ENCODE measurements at regions not wholly inside any gene's neighbourhood (a gene's known extent, or its start where the extent isn't known, plus 50 kb on each side); places are given as distances from the start of the nearest gene placed in this dataset.

DNA sequence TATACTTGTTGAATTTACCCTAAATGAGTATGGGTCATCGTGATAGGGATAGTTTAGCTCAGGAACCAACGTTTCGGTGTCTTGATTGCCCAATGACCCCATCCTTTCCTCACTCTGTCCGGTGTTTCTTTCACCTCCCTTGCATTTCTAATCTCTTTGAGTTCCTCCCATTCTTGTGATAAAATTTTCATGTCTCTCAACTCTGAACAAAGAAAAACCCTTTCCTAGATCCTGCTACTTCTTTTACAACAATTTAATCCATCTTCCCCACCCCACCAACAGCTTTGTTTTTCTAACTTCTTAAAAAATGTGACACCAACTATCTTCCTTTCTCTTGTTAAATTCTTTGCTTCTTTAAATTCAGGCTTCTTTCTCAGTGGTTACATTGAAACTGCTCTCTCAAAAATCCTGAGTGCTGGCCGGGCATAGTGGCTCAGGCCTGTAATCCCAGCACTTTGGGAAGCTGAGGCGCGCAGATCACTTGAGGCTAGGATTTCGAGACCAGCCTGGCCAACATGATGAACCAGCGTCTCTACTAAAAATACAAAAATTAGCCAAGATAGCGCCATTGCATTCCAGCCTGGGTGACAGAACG, 130.3 kb upstream of the MINDY3 start:
- TF ChIP-seq, protein P1, sequence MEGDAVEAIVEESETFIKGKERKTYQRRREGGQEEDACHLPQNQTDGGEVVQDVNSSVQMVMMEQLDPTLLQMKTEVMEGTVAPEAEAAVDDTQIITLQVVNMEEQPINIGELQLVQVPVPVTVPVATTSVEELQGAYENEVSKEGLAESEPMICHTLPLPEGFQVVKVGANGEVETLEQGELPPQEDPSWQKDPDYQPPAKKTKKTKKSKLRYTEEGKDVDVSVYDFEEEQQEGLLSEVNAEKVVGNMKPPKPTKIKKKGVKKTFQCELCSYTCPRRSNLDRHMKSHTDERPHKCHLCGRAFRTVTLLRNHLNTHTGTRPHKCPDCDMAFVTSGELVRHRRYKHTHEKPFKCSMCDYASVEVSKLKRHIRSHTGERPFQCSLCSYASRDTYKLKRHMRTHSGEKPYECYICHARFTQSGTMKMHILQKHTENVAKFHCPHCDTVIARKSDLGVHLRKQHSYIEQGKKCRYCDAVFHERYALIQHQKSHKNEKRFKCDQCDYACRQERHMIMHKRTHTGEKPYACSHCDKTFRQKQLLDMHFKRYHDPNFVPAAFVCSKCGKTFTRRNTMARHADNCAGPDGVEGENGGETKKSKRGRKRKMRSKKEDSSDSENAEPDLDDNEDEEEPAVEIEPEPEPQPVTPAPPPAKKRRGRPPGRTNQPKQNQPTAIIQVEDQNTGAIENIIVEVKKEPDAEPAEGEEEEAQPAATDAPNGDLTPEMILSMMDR (IDR thresholded peaks at IDR 0.05; ENCODE audit: poor library complexity): no peak
- no peak for TF ChIP-seq EZH2phosphoT487 (IDR thresholded peaks at IDR 0.05; ENCODE audit: low read depth, severe bottlenecking, unreplicated experiment)
- TF ChIP-seq EZH2 (IDR thresholded peaks at IDR 0.05; ENCODE audit: borderline replicate concordance): no peak
- Histone ChIP-seq H3K36me3 (replicated peaks; ENCODE audit: insufficient read depth, low read depth) (no peaks in the 10 kb centered on the region), H3K4me2 (no peak overlapping the region), H3K9me3 (ENCODE audit: low read depth) (no peaks in the 10 kb centered on the region), H3K4me1 (ENCODE audit: insufficient read depth) (no peaks in the 10 kb centered on the region), H3K79me2 (no peaks in the 10 kb centered on the region), H3K9me2 (replicated peaks; ENCODE audit: insufficient read depth) (no peaks in the 10 kb centered on the region), H3K4me3 (no peak overlapping the region), H3K27ac (no peak overlapping the region), H2AFZ (no peak overlapping the region), H4K20me1 (ENCODE audit: insufficient read depth, poor library complexity, severe bottlenecking) (no peaks in the 10 kb centered on the region), H3K27me3 (no peaks in the 10 kb centered on the region)
- DNase-seq (ENCODE audit: low spot score): no peak
- 78% methylated on average over 11 of the region's 11 CpGs for WGBS (ENCODE audit: low lambda C conversion rate, missing lambda C conversion rate)

DNA sequence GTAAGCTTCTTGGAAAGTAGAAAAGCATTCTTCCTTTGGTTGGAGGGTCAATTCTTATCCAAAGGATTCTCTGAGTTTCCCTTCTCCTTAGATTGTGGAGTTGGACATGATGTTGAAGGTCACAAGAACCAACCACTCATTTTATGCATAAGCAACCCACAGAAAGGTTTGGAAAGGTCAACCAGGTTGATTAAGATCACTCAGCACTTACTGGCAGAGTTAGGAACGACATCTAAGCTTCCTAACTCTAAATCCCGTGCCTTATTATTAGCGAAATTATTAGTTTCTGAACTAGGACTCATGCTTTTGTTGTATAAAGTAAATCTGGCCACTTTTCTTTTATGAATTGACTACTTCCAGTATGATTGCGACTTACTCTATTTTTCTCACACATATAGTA, 137.0 kb upstream of the MINDY3 start:
- H2AFZ ChIP-seq: no peak overlapping the region
- no peak overlapping the region for H3K4me3 ChIP-seq
- no peaks in the 10 kb centered on the region for H3K36me3 ChIP-seq (replicated peaks; ENCODE audit: insufficient read depth, low read depth)
- no peak overlapping the region for H3K27ac ChIP-seq
- H4K20me1 ChIP-seq (ENCODE audit: insufficient read depth, poor library complexity, severe bottlenecking): no peaks in the 10 kb centered on the region
- DNase-seq (ENCODE audit: low spot score): no peak
- no peaks in the 10 kb centered on the region for H3K27me3 ChIP-seq
- no peak overlapping the region for H3K4me2 ChIP-seq
- no peaks in the 10 kb centered on the region for H3K9me3 ChIP-seq (ENCODE audit: low read depth)
- TF ChIP-seq EZH2phosphoT487 (IDR thresholded peaks at IDR 0.05; ENCODE audit: low read depth, severe bottlenecking, unreplicated experiment) (no peak), EZH2 (IDR thresholded peaks at IDR 0.05; ENCODE audit: borderline replicate concordance) (no peak)
- TF ChIP-seq, protein P1 (IDR thresholded peaks at IDR 0.05; ENCODE audit: poor library complexity): no peak
- no peaks in the 10 kb centered on the region for H3K9me2 ChIP-seq (replicated peaks; ENCODE audit: insufficient read depth)
- 78% methylated on average over 4 of the region's 4 CpGs for WGBS (ENCODE audit: low lambda C conversion rate, missing lambda C conversion rate)
- H3K4me1 ChIP-seq (ENCODE audit: insufficient read depth): no peaks in the 10 kb centered on the region
- no peaks in the 10 kb centered on the region for H3K79me2 ChIP-seq

DNA sequence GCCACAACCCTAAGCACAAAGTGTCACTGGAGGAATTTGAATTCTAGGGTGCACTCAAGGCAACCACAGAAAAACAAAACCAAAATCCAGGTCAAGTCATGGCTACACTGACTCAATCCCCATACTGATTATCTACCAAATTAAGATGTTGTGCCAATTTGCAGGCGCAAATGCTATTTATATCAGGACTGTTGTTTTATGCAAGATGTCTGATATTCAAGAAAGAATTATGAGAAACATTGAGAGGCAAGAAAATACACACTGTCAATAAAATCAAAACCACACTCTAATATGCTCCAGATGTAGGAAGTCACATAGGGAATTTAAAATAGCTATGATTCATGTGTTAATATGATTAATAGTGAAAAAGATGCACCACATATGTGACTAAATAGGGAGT, 141.3 kb upstream of the MINDY3 start:
- TF ChIP-seq EZH2phosphoT487 (IDR thresholded peaks at IDR 0.05; ENCODE audit: low read depth, severe bottlenecking, unreplicated experiment): no peak
- TF ChIP-seq, protein P1 (IDR thresholded peaks at IDR 0.05; ENCODE audit: poor library complexity): no peak
- TF ChIP-seq EZH2 (IDR thresholded peaks at IDR 0.05; ENCODE audit: borderline replicate concordance): no peak
- Histone ChIP-seq H3K4me2 (no peak overlapping the region), H3K79me2 (no peaks in the 10 kb centered on the region), H3K36me3 (replicated peaks; ENCODE audit: insufficient read depth, low read depth) (no peaks in the 10 kb centered on the region), H3K27me3 (no peaks in the 10 kb centered on the region), H3K4me3 (no peak overlapping the region), H3K9me2 (replicated peaks; ENCODE audit: insufficient read depth) (no peaks in the 10 kb centered on the region), H3K9me3 (ENCODE audit: low read depth) (no peaks in the 10 kb centered on the region), H3K27ac (no peak overlapping the region), H4K20me1 (ENCODE audit: insufficient read depth, poor library complexity, severe bottlenecking) (no peaks in the 10 kb centered on the region), H3K4me1 (ENCODE audit: insufficient read depth) (no peaks in the 10 kb centered on the region), H2AFZ (no peak overlapping the region)
- 96% methylated on average over 1 of the region's 1 CpG for WGBS (ENCODE audit: low lambda C conversion rate, missing lambda C conversion rate)
- DNase-seq (ENCODE audit: low spot score): no peak

All from hepatocyte (in vitro differentiated cells).